HEK293 (cell line): ENCODE measurements at regions not wholly inside any gene's neighbourhood (a gene's known extent, or its start where the extent isn't known, plus 50 kb on each side); places are given as distances from the start of the nearest gene placed in this dataset.

ENCODE experiments used
- CTCF ChIA-PET: fragments of 350-600 bp; formaldehyde crosslinking; extraction: SDS; loops from one replicate; lab custom pipeline; 2021; ENCODE audit warnings: antibody characterized with exemption; lab: Yijun Ruan, JAX
- POLR2A ChIA-PET: fragments of 300-600 bp; formaldehyde crosslinking; extraction: SDS; loops from one replicate; lab custom pipeline; 2020; ENCODE audit warnings: antibody characterized with exemption, inconsistent platforms; lab: Yijun Ruan, JAX
- H3K27ac ChIP-seq: fragments of 200-500 bp; sonication (Bioruptor generic); 2 replicates; pipeline ENCODE4 v1.5.1; 2014; ENCODE audit warnings: low read depth, low read length, control low read depth, inconsistent platforms; ENCODE audit errors: extremely low read depth
- H3K36me3 ChIP-seq, 2 experiments: fragments of 200-500 bp in 1 of 2; sonication (Bioruptor generic) in 1 of 2; 1 replicate in 1 of 2; 2 replicates in 1 of 2; pipeline ENCODE4 v1.5.1; 2014 to 2017; ENCODE audit warnings: inconsistent platforms in 2 of 2, low read length in 2 of 2; ENCODE audit not compliant: control insufficient read depth in 2 of 2, insufficient read depth in 1 of 2
- H3K4me1 ChIP-seq: fragments of 200-500 bp; sonication (Bioruptor generic); 2 replicates; pipeline ENCODE4 v1.5.1; 2014; ENCODE audit warnings: mild to moderate bottlenecking, low read length, inconsistent platforms; ENCODE audit not compliant: control insufficient read depth, insufficient read depth
- H3K4me3 ChIP-seq: 2 replicates; pipeline ENCODE4 v1.5.1; 2011; ENCODE audit warnings: low read depth, mild to moderate bottlenecking, control low read depth, low read length, moderate library complexity
- H3K9me3 ChIP-seq: fragments of 200-500 bp; sonication (Bioruptor generic); 2 replicates; pipeline ENCODE4 v1.5.1; 2014; ENCODE audit warnings: low read depth, low read length, inconsistent platforms; ENCODE audit not compliant: control insufficient read depth, insufficient read depth
- KLF7 ChIP-seq: fragments of 450-650 bp; formaldehyde crosslinking; IDR thresholded peaks from 2 replicates; pipeline ENCODE4 v1.5.1; 2016; ENCODE audit warnings: missing biosample characterization, missing genetic modification characterization, borderline replicate concordance
- PRDM2 ChIP-seq: fragments of 450-650 bp; formaldehyde crosslinking; IDR thresholded peaks from 2 replicates; pipeline ENCODE4 v1.5.1; 2016; ENCODE audit warnings: missing biosample characterization, missing genetic modification characterization, borderline replicate concordance
- PRDM6 ChIP-seq: fragments of 450-650 bp; formaldehyde crosslinking; IDR thresholded peaks from 2 replicates; pipeline ENCODE4 v1.5.1; 2017; ENCODE audit warnings: missing biosample characterization, missing genetic modification characterization
- REPIN1 ChIP-seq: fragments of 450-650 bp; formaldehyde crosslinking; IDR thresholded peaks from 2 replicates; pipeline ENCODE4 v1.5.1; 2017; ENCODE audit warnings: missing biosample characterization, missing genetic modification characterization, low read depth
- SCRT2 ChIP-seq: fragments of 450-650 bp; formaldehyde crosslinking; IDR thresholded peaks from 2 replicates; pipeline ENCODE4 v1.5.1; 2016; ENCODE audit warnings: missing biosample characterization, missing genetic modification characterization
- TSHZ1 ChIP-seq: fragments of 450-650 bp; formaldehyde crosslinking; IDR thresholded peaks from 2 replicates; pipeline ENCODE4 v1.5.1; 2016; ENCODE audit warnings: missing biosample characterization, missing genetic modification characterization, borderline replicate concordance
- ZBTB6 ChIP-seq: fragments of 450-650 bp; formaldehyde crosslinking; IDR thresholded peaks from 2 replicates; pipeline ENCODE4 v1.5.1; 2017; ENCODE audit warnings: missing biosample characterization, missing genetic modification characterization
- ZFP69B ChIP-seq: fragments of 450-650 bp; formaldehyde crosslinking; IDR thresholded peaks from 2 replicates; pipeline ENCODE4 v1.5.1; 2016; ENCODE audit warnings: missing biosample characterization, missing genetic modification characterization
- ZNF10 ChIP-seq: fragments of 450-650 bp; formaldehyde crosslinking; IDR thresholded peaks from 2 replicates; pipeline ENCODE4 v1.5.1; 2017; ENCODE audit warnings: missing biosample characterization, missing genetic modification characterization
- ZNF174 ChIP-seq: fragments of 450-650 bp; formaldehyde crosslinking; IDR thresholded peaks from 2 replicates; pipeline ENCODE4 v1.5.0; 2017; ENCODE audit warnings: missing biosample characterization, mild to moderate bottlenecking, missing genetic modification characterization
- ZNF248 ChIP-seq: fragments of 450-650 bp; formaldehyde crosslinking; IDR thresholded peaks from 2 replicates; pipeline ENCODE4 v1.5.1; 2017; ENCODE audit warnings: missing biosample characterization, missing genetic modification characterization
- ZNF433 ChIP-seq: fragments of 450-650 bp; formaldehyde crosslinking; IDR thresholded peaks from 2 replicates; pipeline ENCODE4 v1.5.1; 2016; ENCODE audit warnings: missing biosample characterization, missing genetic modification characterization, low read depth
- ZNF544 ChIP-seq: fragments of 450-650 bp; formaldehyde crosslinking; IDR thresholded peaks from 2 replicates; pipeline ENCODE4 v1.5.0; 2017; ENCODE audit warnings: missing biosample characterization, missing genetic modification characterization
- ZNF571 ChIP-seq: fragments of 450-650 bp; formaldehyde crosslinking; IDR thresholded peaks from 2 replicates; pipeline ENCODE4 v1.5.0; 2017; ENCODE audit warnings: missing biosample characterization, missing genetic modification characterization
- ZNF792 ChIP-seq: fragments of 450-650 bp; formaldehyde crosslinking; IDR thresholded peaks from 2 replicates; pipeline ENCODE4 v1.5.1; 2016; ENCODE audit warnings: missing biosample characterization, missing genetic modification characterization

GRCh38 chr6:29227235-29227634 is 56.5 kb downstream of the OR2J2 start:
- Histone ChIP-seq H3K27ac (no peak overlapping the region), H3K4me3 (no peak overlapping the region), H3K4me1 (no peaks in the 10 kb centered on the region), H3K36me3 (no peaks in the 10 kb centered on the region), H3K9me3 (no peaks in the 10 kb centered on the region)
- TF ChIP-seq PRDM2 (tag by site-specific recombination) (no peak), REPIN1 (no peak), TSHZ1 (tag by site-specific recombination) (no peak), ZNF571 (tag by site-specific recombination) (no peak), ZNF792 (no peak), KLF7 (no peak), ZBTB6 (no peak), SCRT2 (tag by site-specific recombination) (no peak)
- CTCF ChIA-PET = interaction anchor here (0.6 to 1.2 kb wide), 10 partner anchors 9 to 394 kb away, joined by 3 to 5 read pairs (median 3); no protein-coding TSS in a partner anchor
- POLR2A ChIA-PET = no interaction called here

GRCh38 chr6:29230666-29231065 is 60.0 kb downstream of the OR2J2 start:
- Histone ChIP-seq H3K4me1 (no peaks in the 10 kb centered on the region), H3K4me3 (no peak overlapping the region), H3K27ac (no peak overlapping the region)
- CTCF ChIA-PET = interaction anchor here (0.6 to 0.8 kb wide), 2 partner anchors 97 to 735 kb away, joined by 3 read pairs; no protein-coding TSS in a partner anchor
- TF ChIP-seq ZNF174 (no peak), ZNF544 (tag by site-specific recombination) (no peak), ZNF433 (tag by site-specific recombination) (no peak), PRDM6 (tag by site-specific recombination) (no peak), ZFP69B (tag by site-specific recombination) (no peak), ZNF10 (tag by site-specific recombination) (no peak), ZNF248 (tag by site-specific recombination) (no peak)
- TF ChIP-seq, all 188 proteins: peak for 0
- POLR2A ChIA-PET = no interaction called here
- H3K36me3 ChIP-seq = no peaks in the 10 kb centered on the region
- no peaks in the 10 kb centered on the region for H3K9me3 ChIP-seq
